Mucosa of descending colon (tissue), 3 donors: ENCODE measurements at regions not wholly inside any gene's neighbourhood (a gene's known extent, or its start where the extent isn't known, plus 50 kb on each side); places are given as distances from the start of the nearest gene placed in this dataset.

Source experiments
- ATAC-seq: fragments of 200-7000 bp; cut with Tn5 transposase; one replicate; pipeline ENCODE4 v1.9.1; 2020; ENCODE audit warnings: mild to moderate bottlenecking, moderate library complexity
- DNase-seq, 3 donors: peaks; one replicate each; pipeline ENCODE4 v3.0.0-alpha.2; 2020
- H3K36me3 ChIP-seq: fragments of 200-600 bp; one replicate; pipeline ENCODE4 v1.8.0; 2021; ENCODE audit warnings: low read depth, mild to moderate bottlenecking
- H3K4me1 ChIP-seq: fragments of 200-600 bp; one replicate; pipeline ENCODE4 v1.8.0; 2021; ENCODE audit warnings: low read depth, mild to moderate bottlenecking
- H3K4me3 ChIP-seq: fragments of 200-600 bp; one replicate; pipeline ENCODE4 v1.8.0; 2021; ENCODE audit warnings: mild to moderate bottlenecking
- H3K9me3 ChIP-seq: fragments of 200-600 bp; one replicate; pipeline ENCODE4 v1.8.0; 2021; ENCODE audit warnings: mild to moderate bottlenecking
- CTCF ChIP-seq: fragments of 200-600 bp; IDR thresholded peaks from one replicate; pipeline ENCODE4 v1.8.0; 2022; ENCODE audit warnings: antibody characterized with exemption, mild to moderate bottlenecking
- intact Hi-C, 2 donors: fragments of 100-400 bp; cut with DNase I in 1 of 2; cut with micrococcal nuclease in 1 of 2; formaldehyde crosslinking; loops; one replicate each; pipeline versions ENCODE4 v1.11.0 to v1.11.1; 2022; cut with DNase I, micrococcal nuclease
- donor health status: DM: no; HTN: no; CAD: no; lungs with moderate emphysema.
- donor health status: DM: no; HTN: no; CAD: no.
- donor health status: DM: no; HTN: yes; CAD: no.

- intact Hi-C loops, result no loop called here
- Histone ChIP-seq H3K9me3 (no peaks in the 10 kb centered on the region), H3K4me3 (no peak overlapping the region), H3K4me1 (no peaks in the 10 kb centered on the region), H3K36me3 (no peaks in the 10 kb centered on the region)
- TF ChIP-seq CTCF, result no peak
- no peak for ATAC-seq
- no peak for DNase-seq
These were observed 127.6 kb upstream of the F3 start for GRCh38 chr1:94669198-94669597.

GRCh38 chr1:94668528-94668927, 127.0 kb upstream of the F3 start:
- intact Hi-C loops, result no loop called here
- no peak for ATAC-seq
- H3K4me3 ChIP-seq, result no peak overlapping the region
- DNase-seq, result no peak
- TF ChIP-seq CTCF, result no peak
- H3K4me1 ChIP-seq, result no peaks in the 10 kb centered on the region
- no peaks in the 10 kb centered on the region for H3K9me3 ChIP-seq
- H3K36me3 ChIP-seq, result no peaks in the 10 kb centered on the region

- intact Hi-C loops, result no loop called here
- no peak for TF ChIP-seq CTCF
- Histone ChIP-seq H3K4me3 (no peak overlapping the region), H3K4me1 (no peaks in the 10 kb centered on the region), H3K9me3 (no peaks in the 10 kb centered on the region), H3K36me3 (no peaks in the 10 kb centered on the region)
- no peak for DNase-seq
- no peak for ATAC-seq
These were observed 126.3 kb upstream of the F3 start for GRCh38 chr1:94667818-94668217.

GRCh38 chr1:94666797-94667196, 125.2 kb upstream of the F3 start:
- H3K4me1 ChIP-seq, result no peaks in the 10 kb centered on the region
- ATAC-seq, result no peak
- H3K9me3 ChIP-seq, result no peaks in the 10 kb centered on the region
- intact Hi-C loops, result no loop called here
- DNase-seq, result no peak
- no peak overlapping the region for H3K4me3 ChIP-seq
- no peaks in the 10 kb centered on the region for H3K36me3 ChIP-seq
- TF ChIP-seq CTCF, result no peak

GRCh38 chr1:94661431-94661932, 119.9 kb upstream of the F3 start:
- H3K4me1 ChIP-seq, result no peaks in the 10 kb centered on the region
- H3K4me3 ChIP-seq, result no peak overlapping the region
- no peak for DNase-seq

More at GRCh38 chr1:94661431-94661932, 119.9 kb upstream of the F3 start:
- H3K36me3 ChIP-seq, result no peaks in the 10 kb centered on the region
- TF ChIP-seq CTCF, result no peak
- intact Hi-C loops, result no loop called here
- no peaks in the 10 kb centered on the region for H3K9me3 ChIP-seq
- ATAC-seq, result no peak
